GM19023 (cell line): ENCODE measurements at regions not wholly inside any gene's neighbourhood (a gene's known extent, or its start where the extent isn't known, plus 50 kb on each side); places are given as distances from the start of the nearest gene placed in this dataset.
"Not testable (repeated sequence)": the region's sequence is repeated elsewhere in the genome, so short reads cannot be mapped to it uniquely, and the experiment has no call there.

Source experiments
- ATAC-seq: cut with Tn5 transposase; IDR thresholded peaks from one replicate; pipeline ENCODE4 v1.9.1; 2021; ENCODE audit warnings: mild to moderate bottlenecking, moderate library complexity; ENCODE audit not compliant: unreplicated experiment

DNA sequence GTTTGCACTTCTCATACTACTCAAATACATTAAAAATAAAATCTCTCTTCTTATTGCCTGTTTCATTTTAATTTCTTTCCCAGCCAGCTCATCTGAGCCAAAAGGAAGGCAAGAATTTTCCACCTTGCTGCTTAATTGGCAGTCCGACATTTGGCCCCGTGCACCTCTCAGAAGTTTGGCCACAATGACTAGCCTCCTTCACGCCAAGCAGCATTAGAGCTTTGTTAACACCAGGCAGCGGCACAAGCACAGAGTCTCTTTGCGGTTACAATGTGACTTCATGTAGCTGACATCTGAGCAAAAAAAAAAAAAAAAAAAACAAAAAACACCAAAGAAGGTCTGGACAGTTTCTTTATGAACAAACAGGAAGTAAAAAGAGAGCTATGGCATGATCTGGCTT, 248.9 kb downstream of the OSR1 start:
- no peak for ATAC-seq

GRCh38 chr2:19106376-19106775, 252.0 kb downstream of the OSR1 start:
- no peak for ATAC-seq

GRCh38 chr2:19104503-19104902, 253.9 kb downstream of the OSR1 start:
- ATAC-seq = no peak

DNA sequence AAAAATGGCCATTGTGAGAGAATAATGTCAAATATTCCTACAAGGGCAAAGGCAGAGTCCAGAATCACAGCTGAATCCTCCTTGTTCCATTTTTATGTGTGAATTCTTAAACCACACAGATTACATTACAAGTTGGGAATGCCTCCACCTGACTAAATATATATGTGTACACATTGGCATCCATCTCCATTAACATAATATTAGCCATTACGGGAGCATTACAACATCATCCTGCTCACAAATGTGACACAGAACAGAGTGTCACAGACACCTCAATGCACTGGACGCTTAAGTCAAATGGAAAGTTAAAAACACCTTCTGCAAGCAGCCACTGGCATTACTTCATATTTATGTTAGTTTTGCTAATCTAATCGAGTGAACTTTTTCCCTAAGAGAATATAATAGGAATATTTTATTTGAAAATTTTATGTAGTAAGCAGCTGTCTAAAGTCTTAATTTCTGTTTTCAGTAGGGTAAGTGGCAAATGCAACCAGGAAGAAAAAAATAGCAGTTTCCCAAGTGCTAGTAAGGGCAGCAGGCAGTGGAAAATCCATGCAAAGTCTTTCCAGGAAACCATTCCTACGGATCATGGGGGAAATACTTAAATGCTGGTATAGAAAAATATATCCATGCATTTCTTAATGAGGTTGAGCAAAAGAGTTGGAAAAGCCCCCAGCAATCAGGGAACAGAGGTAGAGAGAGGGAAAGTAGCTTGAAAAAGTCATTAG, 255.6 kb downstream of the OSR1 start:
- ATAC-seq = no peak

- ATAC-seq = no peak
These were observed 256.5 kb downstream of the OSR1 start for GRCh38 chr2:19101968-19102367.

- no peak for ATAC-seq
These were observed 257.9 kb downstream of the OSR1 start for GRCh38 chr2:19100570-19100969.

DNA sequence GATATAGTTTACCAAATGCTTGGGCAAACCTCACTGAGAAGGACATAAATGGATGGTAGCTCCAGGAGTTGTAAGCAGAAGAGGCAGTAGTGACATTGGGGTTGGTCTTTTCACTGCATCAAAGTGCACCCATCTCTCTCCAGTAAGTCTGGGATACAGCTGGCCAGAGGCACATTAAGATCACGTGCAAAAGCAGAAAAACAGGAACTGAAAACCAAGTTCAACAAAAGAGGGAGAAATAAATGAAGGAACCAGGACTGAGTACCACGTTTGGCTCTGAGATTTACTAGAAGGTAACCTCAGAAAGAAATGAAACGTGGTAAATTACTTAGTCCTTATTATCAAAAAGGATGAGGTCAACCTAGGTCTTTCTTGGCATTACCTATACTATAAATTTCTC, 259.2 kb downstream of the OSR1 start:
- no peak for ATAC-seq

DNA sequence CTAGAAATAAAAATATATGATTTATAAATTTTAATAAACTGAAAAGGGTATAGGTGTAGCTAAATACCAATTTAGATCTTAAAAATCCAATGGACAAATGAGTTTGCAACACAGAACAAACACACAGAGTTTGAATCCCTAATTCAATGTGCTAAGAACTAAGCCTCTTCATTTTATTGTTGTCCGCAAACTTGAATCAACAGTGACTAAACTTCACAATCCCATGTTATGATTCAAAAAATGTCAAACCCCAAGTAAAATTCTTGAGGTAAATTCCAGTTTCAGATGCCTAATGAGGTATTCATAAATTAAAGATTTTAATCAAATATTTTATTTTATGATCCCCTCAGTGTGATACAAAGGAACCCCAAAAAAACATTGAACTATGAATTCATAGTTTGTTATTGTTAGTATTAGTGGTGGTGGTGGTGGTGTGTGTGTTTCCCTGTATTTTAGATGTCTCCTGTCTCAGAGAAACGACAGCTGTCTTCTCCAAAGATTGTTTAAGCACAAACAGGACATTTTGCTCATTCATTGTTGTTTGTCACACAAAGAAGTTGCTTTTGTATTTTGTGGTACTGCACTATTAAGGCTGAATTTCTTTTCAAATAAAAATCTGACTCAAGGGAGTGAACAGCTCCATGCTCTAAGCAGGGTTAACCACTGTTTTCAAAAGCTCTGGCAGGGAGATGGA, 259.8 kb downstream of the OSR1 start:
- no peak for ATAC-seq

GRCh38 chr2:19089476-19089875, 268.9 kb downstream of the OSR1 start:
- not testable (repeated sequence) for ATAC-seq

- no peak for ATAC-seq
These were observed 272.2 kb downstream of the OSR1 start for GRCh38 chr2:19086231-19086651.

DNA sequence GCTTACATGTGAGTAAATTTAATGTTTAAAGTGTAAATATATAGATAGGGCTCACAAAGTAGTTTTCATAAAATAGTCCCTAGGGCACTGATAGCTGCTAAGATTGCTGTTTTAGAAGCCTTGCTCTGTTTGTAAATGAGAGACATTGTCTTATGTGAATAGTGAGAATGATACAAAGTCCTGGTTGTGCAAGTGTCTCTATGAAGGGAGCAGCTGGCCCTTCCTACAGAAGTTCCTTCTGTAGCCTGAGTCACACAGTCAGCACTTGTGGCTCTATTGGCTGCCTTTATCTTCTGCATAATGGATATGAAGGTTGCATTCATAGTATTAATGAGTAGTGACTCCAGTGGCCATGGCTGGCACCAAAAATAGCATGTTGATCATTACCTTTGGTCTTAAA, 279.7 kb downstream of the OSR1 start:
- no peak for ATAC-seq

GRCh38 chr2:19073522-19073921, 284.9 kb downstream of the OSR1 start:
- no peak for ATAC-seq

GRCh38 chr2:19072161-19072560, 286.3 kb downstream of the OSR1 start:
- no peak for ATAC-seq

DNA sequence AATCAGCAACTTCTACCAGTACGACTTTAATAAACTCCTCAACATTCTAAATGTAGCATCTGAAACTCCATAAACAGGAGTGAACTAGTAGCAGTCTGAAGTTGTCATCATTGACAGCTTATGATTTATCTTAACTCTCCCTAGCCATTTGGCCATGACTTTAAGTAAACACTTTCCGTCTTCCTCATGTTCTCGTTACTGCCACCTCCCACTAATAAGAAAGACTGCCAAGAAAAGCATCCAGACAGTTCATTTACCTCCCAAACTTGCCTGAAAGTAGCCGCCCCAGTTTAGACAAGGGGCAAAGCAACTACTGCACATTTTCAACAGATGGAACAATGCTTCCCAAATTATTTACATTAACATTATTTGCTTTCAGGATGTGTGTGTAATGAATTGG, 287.5 kb downstream of the OSR1 start:
- ATAC-seq = no peak

DNA sequence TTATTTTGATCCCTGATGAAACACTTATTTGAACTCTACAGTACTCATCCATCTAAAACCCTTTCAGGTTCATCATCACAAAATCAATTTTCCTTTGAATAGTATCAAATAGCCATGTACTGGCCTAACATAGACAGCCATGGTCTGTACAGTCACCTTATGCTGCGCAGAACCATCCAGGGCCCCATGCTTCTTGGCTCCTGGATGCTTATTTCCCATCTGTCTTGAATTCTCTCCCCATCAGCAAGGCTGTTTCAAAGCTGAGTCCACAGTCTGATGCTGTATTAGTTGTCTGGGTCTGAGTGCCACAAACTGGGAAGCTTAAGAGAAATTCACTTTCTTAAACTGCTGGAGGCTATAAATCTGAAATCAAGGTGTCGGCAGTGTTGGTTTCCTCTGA, 290.2 kb downstream of the OSR1 start:
- ATAC-seq = no peak

DNA sequence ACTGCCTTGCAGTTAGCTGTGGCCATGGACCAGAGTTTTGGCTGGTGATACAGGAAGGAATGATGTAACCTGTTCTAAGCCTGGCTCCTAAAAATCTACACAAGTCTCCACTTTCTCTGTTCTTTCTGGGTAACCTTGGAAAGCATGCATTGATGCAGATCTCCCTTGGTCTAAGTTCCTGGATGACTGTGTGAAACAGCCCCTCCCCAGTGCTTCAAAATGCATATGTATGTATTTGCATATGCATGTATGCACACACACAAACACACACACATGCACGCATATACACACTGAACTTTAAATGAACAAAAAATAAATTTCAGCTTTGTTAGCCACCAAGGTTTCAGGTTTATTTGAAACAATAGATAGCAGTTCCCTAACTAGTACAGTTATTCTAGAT, 296.1 kb downstream of the OSR1 start:
- no peak for ATAC-seq

DNA sequence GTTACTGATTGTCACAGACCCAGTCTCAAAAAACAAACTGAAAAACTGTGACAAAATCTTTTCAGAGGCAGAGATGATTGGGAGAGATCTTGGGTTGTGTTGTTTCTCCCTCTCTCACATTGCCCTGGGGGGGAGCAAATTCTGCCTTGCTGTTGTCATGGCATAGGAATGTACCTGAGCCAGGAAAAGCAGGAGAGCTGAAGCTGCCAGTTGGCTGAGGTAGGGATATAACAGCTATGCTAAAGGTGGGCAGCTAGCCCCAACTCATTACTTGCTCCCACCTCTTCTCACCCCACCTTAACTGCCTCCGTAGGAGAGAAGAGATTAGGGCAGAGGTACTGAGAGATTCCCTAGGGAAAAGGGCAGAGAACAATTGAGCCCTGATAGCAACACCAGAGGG, 299.3 kb downstream of the OSR1 start:
- ATAC-seq = no peak

DNA sequence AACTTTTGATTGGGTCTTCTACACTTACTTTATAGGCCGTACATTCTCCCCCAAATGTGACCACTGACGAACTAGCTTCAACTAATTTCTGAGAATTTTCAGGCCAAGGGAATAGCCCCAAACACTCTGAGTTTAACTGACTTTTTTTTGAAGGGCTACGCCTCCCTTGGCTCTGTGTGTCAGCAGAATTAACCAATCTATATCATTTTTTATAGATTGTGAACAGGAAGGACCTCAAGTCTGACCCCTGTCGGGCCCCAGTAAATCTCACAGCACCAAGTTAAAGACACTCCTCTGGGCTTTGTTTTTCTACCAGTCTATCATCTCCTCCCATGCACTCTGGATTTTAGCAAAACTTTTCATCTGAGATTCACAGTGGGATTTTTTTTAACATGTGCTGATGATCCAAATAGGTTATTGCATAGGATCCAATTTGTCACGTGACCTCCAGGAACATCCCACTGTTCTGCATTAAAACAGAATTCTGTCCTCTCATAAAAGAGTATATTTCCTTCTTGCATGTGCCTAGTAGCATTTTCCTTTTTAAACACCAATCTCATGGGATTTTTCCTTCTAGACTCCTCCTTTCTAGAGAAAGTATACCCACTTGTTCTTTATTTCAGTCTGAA, 307.1 kb downstream of the OSR1 start:
- no peak for ATAC-seq

GRCh38 chr2:19050354-19050753, 308.1 kb downstream of the OSR1 start:
- no peak for ATAC-seq

- ATAC-seq = no peak
These were observed 309.7 kb downstream of the OSR1 start for GRCh38 chr2:19048593-19049266.

- ATAC-seq = no peak
These were observed 311.2 kb downstream of the OSR1 start for GRCh38 chr2:19046986-19047780.
